Cerebellar cortex (tissue), 1 donor: ENCODE measurements at regions not wholly inside any gene's neighbourhood (a gene's known extent, or its start where the extent isn't known, plus 50 kb on each side); places are given as distances from the start of the nearest gene placed in this dataset.

ENCODE experiments used
- DNase-seq: peaks from one replicate; pipeline ENCODE4 v3.0.0-alpha.2; 2015; ENCODE audit warnings: low spot score

DNA sequence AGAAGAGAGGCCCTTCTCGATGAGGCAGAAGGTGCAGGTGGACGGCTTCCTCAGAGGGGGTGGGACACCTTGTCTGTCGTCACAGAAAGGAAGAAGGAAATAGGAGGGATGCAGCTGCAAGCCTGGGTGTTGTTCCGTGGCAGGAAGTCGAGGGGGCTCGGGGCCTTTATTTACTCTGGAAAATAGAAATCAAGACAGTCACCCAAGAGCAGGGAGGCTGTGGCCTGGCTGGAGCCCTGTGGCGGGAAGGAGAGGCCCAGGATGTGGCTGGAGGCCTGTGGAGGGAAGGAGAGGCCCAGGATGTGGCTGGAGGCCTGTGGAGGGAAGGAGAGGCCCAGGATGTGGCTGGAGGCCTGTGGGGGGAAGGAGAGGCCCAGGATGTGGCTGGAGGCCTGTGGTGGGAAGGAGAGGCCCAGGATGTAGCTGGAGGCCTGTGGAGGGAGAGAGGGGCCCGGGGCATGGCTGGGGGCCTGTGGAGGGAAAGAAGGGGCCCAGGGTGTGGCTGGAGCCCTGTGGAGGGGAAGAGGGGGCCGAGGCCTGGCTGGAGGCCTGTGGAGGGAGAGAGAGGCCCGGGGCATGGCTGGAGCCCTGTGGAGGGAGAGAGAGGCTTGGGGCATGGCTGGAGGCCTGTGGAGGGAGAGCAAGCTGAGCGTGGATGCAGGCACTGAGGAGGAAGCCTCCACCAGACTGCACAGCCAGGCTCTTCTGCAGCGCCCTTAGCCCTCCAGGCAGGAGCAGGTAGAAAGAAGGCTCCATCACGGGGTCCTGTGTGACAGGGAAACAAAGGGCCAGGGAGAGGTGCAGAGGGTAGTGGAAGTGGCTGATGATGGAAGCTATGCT lies 97.3 kb upstream of the SFMBT2 start:
- DNase-seq, result no peak

- no peak for DNase-seq
Measured at GRCh38 chr10:7506571-7506970, 95.7 kb upstream of the SFMBT2 start.

- no peak for DNase-seq
Measured at GRCh38 chr10:7505196-7505595, 94.4 kb upstream of the SFMBT2 start.

GRCh38 chr10:7503190-7503589 lies 92.4 kb upstream of the SFMBT2 start:
- no peak for DNase-seq

DNA sequence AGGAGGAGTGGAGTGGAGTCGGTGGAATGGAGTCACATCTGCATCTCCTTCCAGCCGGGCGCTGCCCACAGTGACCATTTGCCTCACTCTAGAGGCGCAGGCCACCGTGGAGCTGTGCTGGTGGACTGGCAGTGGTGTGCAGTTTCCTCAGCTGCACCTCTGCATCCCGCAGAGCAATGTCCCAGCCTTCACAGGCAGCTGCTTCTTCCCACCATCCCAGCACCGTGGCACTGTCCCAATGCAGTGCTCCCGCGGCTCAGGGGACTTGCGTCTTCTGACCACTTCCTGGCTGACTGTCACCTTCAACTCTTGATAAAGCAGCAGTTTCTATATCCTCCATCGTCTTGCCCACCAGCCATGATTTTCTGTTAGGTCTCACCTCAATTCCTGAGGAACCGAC lies 90.3 kb upstream of the SFMBT2 start:
- DNase-seq, result no peak

DNA sequence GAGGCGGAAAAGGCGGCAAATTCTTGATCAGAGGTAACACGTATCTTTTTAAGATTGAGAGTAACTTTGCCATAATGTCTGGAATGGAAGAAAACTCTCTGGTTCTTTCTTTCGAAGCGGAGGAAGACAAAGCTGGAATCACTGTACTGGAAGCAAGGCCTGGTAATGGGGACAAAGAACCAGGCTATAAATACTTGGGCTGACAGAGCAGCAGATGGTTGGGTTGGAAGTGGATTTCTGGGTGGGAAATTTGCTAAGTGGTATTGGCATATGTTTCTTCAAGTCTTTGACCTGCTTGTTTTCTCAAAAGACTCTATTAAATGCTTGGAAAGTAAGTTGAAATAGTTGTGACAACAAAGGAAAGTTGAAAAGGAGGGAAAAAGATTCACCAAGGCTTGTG lies 87.3 kb upstream of the SFMBT2 start:
- peak; percentile 16 for DNase-seq

DNA sequence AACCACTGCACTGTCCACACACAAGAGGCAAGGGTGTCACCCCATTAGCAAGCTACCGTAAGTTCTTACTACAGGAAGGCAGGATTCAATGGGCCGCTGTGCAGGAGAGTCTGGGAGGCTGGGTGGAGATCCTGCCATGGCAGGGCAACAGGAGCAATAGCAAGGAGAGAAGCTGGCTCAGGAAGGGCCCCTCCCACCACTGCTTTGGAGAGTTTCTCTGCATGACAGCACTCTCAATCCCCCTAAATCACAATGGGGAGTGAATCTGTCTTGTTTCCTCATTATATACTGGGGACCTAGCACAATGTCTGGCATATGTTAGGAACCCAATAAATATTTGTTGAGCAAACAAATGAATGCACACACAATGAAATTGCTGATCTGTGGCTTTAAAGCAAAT lies 83.2 kb upstream of the SFMBT2 start:
- DNase-seq, result no peak

GRCh38 chr10:7492660-7493046 lies 81.8 kb upstream of the SFMBT2 start:
- DNase-seq, result no peak

DNA sequence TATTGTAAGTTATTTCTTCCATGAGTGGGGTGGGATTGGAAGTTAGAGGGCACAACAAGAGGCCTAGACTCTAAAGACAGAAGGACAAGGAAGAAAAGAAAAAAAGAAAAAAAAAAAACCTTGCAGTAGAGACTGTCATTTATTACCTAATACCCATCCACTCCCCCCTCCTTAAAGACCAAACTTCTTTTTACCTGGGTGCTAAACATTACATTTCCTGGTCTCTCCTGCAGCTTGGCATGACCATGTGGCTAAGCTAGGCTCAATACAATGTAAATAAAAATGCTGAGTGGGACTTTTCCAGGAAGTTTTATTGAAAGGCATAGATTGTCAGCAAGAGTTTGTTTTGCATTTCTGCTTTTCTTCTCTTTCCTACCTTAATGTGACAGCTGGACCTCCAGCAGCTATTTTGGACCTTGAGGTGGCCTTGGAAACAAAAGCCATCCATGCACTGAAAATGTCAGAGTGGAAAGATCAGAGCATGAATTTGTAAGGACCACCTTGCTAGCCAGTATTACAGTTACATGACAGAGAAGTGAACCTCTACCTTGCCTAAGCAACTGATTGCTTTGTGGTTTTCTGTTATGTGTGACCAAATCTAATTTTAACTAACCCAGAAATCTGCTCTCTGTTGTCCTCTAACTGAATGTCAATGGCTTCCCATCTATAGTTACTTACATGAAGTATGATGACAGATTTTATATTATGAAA lies 81.3 kb upstream of the SFMBT2 start:
- DNase-seq, result no peak

- DNase-seq, result no peak
Measured at GRCh38 chr10:7491230-7491629, 80.4 kb upstream of the SFMBT2 start.

GRCh38 chr10:7488418-7488829 lies 77.6 kb upstream of the SFMBT2 start:
- no peak for DNase-seq

DNA sequence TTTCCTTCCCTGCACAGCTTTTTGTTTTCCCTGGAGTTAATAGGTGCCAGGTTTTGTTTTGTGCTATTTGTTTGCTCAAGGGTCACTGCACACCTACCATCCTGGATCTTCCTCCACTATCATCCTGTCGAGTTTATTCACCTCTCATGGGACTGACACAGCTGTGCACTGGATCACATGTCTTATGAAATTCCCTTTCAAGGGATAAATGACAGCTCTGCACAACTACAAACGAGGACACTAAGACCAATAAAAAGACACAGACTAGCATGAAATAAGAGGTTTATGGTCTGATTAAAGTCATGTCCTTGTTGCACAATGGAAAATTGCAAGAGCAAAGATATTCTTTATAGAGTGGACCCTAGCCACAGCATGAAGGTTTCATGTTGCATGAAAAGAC lies 76.7 kb upstream of the SFMBT2 start:
- DNase-seq, result no peak

- DNase-seq, result no peak
Measured at GRCh38 chr10:7486528-7486927, 75.7 kb upstream of the SFMBT2 start.

DNA sequence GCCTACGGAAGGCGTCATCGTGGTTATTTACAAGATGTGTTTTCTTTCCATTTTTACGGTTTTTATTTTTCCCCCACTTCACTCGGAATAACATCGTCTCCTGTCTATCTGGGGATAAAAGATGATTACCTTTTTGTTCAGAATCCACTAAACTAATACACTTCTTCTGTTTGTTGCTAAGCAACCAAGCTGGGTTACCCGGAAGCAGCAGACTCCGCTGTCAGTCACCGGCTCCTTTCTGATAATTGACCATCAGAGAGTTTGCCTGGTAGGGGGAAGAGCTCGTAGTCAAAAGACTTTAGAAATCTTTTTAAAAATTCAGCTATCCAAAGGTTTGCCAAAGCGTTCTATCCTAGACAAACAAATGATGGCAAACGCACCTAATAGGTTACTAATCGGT lies 75.0 kb upstream of the SFMBT2 start:
- DNase-seq, result no peak

- DNase-seq, result no peak
Measured at GRCh38 chr10:7485244-7485556, 74.4 kb upstream of the SFMBT2 start.

DNA sequence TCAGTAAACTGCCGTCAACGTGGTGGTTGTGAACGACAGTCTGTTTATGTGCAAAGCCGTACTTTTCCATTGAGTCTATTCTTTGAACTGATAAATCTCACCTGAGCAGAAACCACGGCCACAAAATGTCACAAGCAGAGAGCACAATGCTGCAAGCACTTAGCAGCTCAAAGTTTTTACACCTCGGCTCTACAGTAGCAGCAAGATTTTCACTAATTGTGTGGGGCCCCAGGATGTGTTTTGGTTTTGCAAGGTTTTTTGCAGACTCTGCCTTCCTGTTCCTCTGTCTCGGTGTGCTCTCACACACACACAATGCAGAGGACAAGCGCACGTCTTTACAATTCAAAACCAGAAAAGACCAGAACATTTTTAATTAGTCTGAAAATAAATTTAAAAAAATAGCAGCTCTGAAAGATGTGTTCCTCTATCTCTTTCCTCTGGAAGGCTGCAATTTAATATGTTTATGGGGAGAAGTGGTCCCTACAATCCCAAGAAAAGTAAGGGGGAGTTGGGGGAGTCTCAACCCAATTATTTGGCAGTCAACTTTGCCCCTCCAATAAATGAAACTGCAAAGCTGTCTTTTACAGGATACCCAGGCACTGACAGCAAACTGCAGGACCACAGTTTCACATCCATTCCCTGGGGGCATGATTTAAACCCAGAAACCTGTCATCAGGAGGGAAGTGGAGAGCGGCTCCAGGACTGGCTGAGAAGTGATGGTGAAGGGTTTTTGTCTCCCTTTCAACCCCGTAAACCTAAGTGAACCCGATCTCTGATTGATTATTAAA lies 73.8 kb upstream of the SFMBT2 start:
- no peak for DNase-seq

DNA sequence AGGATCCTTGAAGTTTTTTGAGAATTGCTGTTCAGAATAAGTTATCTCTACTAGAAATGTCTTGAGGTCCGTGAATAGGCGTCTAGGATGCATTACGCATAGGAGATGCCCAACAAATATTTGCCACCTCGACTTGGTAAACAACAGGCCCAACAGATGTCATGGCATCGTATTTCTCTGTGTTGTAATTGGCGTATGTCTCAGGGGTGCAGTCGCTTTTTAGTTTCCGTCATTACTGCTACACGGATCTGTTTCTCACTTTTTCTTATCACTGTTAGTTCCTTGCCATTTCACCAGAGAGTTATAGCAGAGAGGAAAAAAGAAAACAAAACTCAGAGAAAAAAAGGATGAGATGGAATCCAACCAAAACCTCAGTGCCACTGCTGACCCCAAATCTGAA lies 73.0 kb upstream of the SFMBT2 start:
- no peak for DNase-seq

DNA sequence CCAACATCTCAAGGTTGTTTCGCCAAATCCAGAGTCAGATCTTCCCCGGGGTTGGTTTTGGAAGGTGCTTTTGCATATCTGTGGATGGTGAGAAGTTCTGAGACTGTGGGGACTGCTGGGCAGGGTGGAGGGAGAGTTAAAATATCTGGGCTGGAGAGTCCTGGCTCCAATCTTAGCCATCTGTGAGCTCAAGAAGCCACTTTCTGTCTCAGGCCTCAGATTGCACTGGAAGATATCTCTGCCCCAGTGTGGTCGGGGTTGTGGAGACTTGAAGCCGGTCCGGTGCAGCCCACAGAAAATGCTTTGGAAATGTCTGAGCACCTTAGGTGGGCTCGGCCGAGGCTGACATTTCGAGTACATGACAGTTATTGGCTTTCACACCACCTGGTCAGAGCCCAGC lies 72.2 kb upstream of the SFMBT2 start:
- DNase-seq, result no peak

DNA sequence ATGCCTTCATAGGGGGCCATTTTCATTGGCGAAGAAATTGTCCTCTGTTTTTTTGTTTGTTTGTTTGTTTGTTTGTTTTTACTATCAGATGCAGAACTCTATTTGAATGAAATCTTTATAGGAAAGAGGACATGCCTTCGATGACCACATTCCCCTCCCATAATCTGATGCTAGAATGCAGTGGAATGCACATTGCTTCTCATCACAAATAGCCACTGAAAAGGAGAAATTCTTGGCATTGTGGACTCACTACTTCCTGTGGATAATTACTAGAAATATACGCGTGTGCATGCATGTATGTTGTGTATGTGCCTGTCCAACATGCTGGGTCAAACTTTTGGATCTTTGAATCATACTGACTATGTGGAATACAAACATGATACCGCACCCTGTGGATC lies 70.5 kb upstream of the SFMBT2 start:
- DNase-seq, result no peak

DNA sequence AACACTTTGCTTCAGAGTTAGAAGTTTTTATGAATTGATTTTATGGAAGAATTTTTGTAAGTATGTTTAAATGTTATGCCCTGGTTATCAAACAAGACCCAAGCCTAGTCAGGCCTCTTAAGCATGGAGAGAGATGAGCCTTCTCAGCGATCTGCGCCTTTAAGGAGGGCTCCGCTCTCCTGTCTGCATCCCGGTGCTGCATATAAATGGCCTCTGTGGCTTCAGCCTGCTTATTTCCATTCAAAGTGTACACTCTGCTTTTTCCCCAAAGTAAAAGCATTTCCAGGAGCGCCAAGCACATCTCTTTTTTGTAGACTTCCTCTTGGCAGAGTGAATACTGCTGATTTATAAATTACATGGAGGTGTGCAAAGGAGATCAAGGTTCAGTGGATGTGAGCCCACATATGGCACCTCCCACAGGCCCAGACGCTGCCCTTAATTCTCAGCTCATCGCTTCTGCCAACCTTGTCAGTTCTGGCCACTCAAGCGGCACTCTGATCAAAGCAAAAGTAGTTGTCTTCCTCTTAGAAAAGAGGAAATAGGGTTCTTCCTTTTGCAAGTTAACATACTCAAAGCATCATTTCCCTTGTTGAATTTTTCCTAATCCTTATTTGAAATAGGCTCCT lies 70.0 kb upstream of the SFMBT2 start:
- DNase-seq, result no peak

DNA sequence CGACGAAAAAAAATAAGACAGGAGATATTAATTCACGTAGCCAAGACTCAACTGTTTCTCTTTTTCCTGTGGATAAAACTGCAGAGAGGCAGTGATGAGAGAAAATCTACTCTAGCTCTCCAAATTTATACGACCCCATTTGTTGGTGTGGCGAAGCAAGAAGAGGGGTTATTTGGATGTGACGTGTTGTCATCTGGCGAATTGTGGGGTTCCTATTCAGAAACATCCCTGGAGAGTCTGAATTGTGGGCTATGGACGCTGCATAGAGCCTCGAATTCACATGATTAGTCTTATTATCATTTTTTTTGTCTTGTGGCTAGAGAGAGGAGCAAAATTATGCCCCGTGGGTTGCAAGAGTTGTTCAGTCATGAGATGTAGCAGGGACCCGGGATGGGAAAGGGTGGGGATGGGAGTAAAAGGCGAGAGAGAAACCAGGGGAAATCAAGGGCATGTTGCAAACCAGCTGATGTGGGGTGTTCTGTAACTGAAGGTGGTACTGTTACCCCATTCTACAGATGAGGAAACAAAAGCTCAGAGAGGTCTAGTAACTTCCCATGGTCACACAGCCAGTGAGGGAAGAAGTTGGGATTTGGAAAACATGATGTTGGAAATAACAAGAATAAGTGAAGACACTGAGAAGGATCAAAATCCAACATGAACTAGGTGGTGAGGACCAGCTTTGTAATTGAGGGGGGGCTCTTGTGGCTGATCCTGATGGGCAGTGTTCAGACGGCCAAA lies 69.2 kb upstream of the SFMBT2 start:
- no peak for DNase-seq
